Right atrium auricular region (tissue), 2 donors: ENCODE measurements at regions not wholly inside any gene's neighbourhood (a gene's known extent, or its start where the extent isn't known, plus 50 kb on each side); places are given as distances from the start of the nearest gene placed in this dataset.

Source experiments
- DNase-seq: peaks from one replicate; pipeline ENCODE4 v3.0.0-alpha.2; 2019; ENCODE audit warnings: low spot score
- H3K27ac ChIP-seq, 2 donors: fragments of 200-600 bp; sonication (generic); 1 replicate in 1 of 2; 2 replicates in 1 of 2; pipeline ENCODE4 v1.5.1; 2016 to 2019
- H3K27me3 ChIP-seq, 2 donors: fragments of 200-600 bp; sonication (generic); one replicate each; pipeline versions ENCODE4 v1.5.1 to v1.6.0; 2017 to 2019
- H3K36me3 ChIP-seq: fragments of 200-600 bp; sonication (generic); one replicate; pipeline ENCODE4 v1.5.1; 2016
- H3K4me1 ChIP-seq, 2 donors: fragments of 200-600 bp; sonication (generic); one replicate each; pipeline versions ENCODE4 v1.5.1 to v1.6.0; 2017 to 2019
- H3K4me3 ChIP-seq, 2 donors: fragments of 200-600 bp; sonication (generic); 1 replicate in 1 of 2; 2 replicates in 1 of 2; pipeline ENCODE4 v1.5.1; 2017 to 2019; ENCODE audit warnings: mild to moderate bottlenecking in 1 of 2, moderate library complexity in 1 of 2
- H3K9me3 ChIP-seq, 2 donors: fragments of 200-600 bp; sonication (generic); one replicate each; pipeline ENCODE4 v1.5.1; 2019
- CTCF ChIP-seq, 2 donors: fragments of 200-600 bp; sonication (generic); IDR thresholded peaks; one replicate each; pipeline ENCODE4 v1.5.1; 2019; ENCODE audit warnings: antibody characterized with exemption in 2 of 2

GRCh38 chr1:14128096-14128495, 428.1 kb downstream of the PRDM2 start:
- H3K36me3 ChIP-seq, result no peaks in the 10 kb centered on the region
- H3K9me3 ChIP-seq, result no peaks in the 10 kb centered on the region
- DNase-seq, result no peak
- no peak overlapping the region for H3K4me3 ChIP-seq
- H3K27ac ChIP-seq, result no peak overlapping the region
- no peak for TF ChIP-seq CTCF (IDR thresholded peaks at IDR 0.05)
- H3K4me1 ChIP-seq, result no peaks in the 10 kb centered on the region
- no peaks in the 10 kb centered on the region for H3K27me3 ChIP-seq

GRCh38 chr1:14129009-14129408, 429.0 kb downstream of the PRDM2 start:
- Histone ChIP-seq H3K27me3 (no peaks in the 10 kb centered on the region), H3K4me3 (no peak overlapping the region), H3K4me1 (no peaks in the 10 kb centered on the region), H3K27ac (no peak overlapping the region), H3K9me3 (no peaks in the 10 kb centered on the region), H3K36me3 (no peaks in the 10 kb centered on the region)
- DNase-seq, result no peak
- TF ChIP-seq CTCF (IDR thresholded peaks at IDR 0.05), result no peak

GRCh38 chr1:14135070-14135469, 435.1 kb downstream of the PRDM2 start:
- no peak for DNase-seq
- no peak for TF ChIP-seq CTCF (IDR thresholded peaks at IDR 0.05)

GRCh38 chr1:14136152-14136763, 436.3 kb downstream of the PRDM2 start:
- TF ChIP-seq CTCF (IDR thresholded peaks at IDR 0.05), result no peak
- Histone ChIP-seq H3K36me3 (no peaks in the 10 kb centered on the region), H3K27ac (no peak overlapping the region), H3K4me1 (peaks cover 0 to 7% of the 10 kb centered on the region in 2 donors), H3K4me3 (no peak overlapping the region), H3K9me3 (no peaks in the 10 kb centered on the region), H3K27me3 (no peaks in the 10 kb centered on the region)
- no peak for DNase-seq

More at GRCh38 chr1:14135070-14135469, 435.1 kb downstream of the PRDM2 start:
- Histone ChIP-seq H3K4me3 (no peak overlapping the region), H3K27ac (no peak overlapping the region), H3K9me3 (no peaks in the 10 kb centered on the region), H3K36me3 (no peaks in the 10 kb centered on the region), H3K27me3 (no peaks in the 10 kb centered on the region), H3K4me1 (no peaks in the 10 kb centered on the region)

GRCh38 chr1:14136881-14137280, 436.9 kb downstream of the PRDM2 start:
- peaks cover 0 to 10% of the 10 kb centered on the region in 2 donors for H3K4me1 ChIP-seq
- no peak for TF ChIP-seq CTCF (IDR thresholded peaks at IDR 0.05)
- H3K27ac ChIP-seq, result no peak overlapping the region
- no peaks in the 10 kb centered on the region for H3K9me3 ChIP-seq
- DNase-seq, result no peak
- no peaks in the 10 kb centered on the region for H3K36me3 ChIP-seq
- H3K27me3 ChIP-seq, result no peaks in the 10 kb centered on the region
- no peak overlapping the region for H3K4me3 ChIP-seq
